GM12875 (cell line): ENCODE measurements at regions not wholly inside any gene's neighbourhood (a gene's known extent, or its start where the extent isn't known, plus 50 kb on each side); places are given as distances from the start of the nearest gene placed in this dataset.
"Not testable (repeated sequence)": the region's sequence is repeated elsewhere in the genome, so short reads cannot be mapped to it uniquely, and the experiment has no call there.

ENCODE experiments used
- H3K4me3 ChIP-seq: one replicate; pipeline ENCODE4 v1.5.1; 2011; ENCODE audit warnings: low read depth, low read length, control low read depth
- TF ChIP-seq, protein P1 (sequence below): IDR thresholded peaks from 2 replicates; pipeline ENCODE4 v1.5.1; 2011; ENCODE audit warnings: low read depth, mild to moderate bottlenecking, control low read depth, inconsistent platforms, low read length, moderate library complexity, borderline replicate concordance; ENCODE audit not compliant: insufficient read depth

GRCh38 chr22:22296047-22296446 lies 51.5 kb downstream of the VPREB1 start:
- not testable (repeated sequence) for H3K4me3 ChIP-seq

GRCh38 chr22:22297159-22297793 lies 52.7 kb downstream of the VPREB1 start:
- H3K4me3 ChIP-seq = peak overlapping the region; percentile 71

DNA sequence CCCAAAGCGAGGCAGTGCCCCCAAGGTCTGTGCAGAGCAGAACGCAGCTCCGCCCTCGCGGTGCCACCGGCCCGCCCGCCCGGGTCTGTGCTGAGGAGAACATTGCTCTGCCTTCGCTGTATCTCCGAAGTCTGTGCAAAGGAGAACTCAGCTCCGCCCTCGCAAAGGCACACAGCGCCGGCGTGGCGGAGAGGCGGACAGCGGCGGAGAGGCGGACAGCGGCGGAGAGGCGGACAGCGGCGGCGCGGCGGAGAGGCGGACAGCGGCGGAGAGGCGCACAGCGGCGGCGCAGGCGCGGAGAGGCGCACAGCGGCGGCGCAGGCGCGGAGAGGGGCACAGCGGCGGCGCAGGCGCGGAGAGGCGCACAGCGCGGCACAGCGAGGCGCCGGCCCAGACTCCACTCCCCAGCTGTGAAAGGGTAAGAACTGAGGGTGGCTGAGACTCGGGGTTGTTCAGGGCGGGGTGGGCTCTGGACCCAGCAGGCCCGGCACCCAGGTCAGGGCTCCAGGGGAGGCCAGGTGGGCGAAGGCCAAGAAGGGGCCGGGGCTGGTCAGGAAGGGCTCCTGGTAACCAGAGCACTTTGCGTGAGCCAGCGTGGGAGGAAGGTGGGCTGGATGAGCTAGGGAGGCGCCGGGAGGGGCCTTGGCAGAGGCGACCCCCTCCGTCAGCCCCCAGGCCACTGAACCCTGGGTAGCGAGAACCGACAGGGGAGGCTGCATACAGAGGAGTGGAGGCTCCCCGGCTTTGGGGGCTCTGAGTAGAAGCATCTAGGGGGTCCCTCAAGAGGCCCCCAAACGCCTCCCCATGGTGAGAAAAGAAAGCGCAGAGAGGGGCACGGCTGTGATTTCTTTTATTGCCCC lies 53.4 kb downstream of the VPREB1 start:
- H3K4me3 ChIP-seq = peak overlapping the region; percentile 71
- TF ChIP-seq, protein P1, sequence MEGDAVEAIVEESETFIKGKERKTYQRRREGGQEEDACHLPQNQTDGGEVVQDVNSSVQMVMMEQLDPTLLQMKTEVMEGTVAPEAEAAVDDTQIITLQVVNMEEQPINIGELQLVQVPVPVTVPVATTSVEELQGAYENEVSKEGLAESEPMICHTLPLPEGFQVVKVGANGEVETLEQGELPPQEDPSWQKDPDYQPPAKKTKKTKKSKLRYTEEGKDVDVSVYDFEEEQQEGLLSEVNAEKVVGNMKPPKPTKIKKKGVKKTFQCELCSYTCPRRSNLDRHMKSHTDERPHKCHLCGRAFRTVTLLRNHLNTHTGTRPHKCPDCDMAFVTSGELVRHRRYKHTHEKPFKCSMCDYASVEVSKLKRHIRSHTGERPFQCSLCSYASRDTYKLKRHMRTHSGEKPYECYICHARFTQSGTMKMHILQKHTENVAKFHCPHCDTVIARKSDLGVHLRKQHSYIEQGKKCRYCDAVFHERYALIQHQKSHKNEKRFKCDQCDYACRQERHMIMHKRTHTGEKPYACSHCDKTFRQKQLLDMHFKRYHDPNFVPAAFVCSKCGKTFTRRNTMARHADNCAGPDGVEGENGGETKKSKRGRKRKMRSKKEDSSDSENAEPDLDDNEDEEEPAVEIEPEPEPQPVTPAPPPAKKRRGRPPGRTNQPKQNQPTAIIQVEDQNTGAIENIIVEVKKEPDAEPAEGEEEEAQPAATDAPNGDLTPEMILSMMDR = 0 out of 2 replicates have a peak, but pooled peaks have one; percentile 24

GRCh38 chr22:22298654-22299009 lies 54.0 kb downstream of the VPREB1 start:
- H3K4me3 ChIP-seq = peak overlapping the region; percentile 71

- H3K4me3 ChIP-seq = not testable (repeated sequence)
Measured at GRCh38 chr22:22300511-22300910, 55.9 kb downstream of the VPREB1 start.

DNA sequence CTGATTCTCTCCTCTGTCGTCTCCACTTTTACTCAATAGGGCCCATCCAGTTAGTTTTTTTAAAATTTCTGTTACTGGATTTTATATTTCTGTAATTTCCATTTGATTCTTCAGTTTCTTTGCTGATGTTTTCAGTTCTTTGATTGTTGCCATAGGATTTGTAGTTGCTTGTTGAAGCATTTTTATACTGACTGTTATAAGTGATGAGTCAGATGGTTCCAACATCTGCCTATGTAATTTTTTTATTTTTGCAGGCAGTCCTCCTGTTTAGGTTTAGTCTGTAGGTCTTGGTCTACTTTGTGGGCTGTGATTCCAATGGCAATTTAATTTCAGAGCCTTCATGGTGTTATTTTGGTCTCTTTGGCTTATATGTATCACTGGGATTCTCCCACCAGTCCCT lies 56.4 kb downstream of the VPREB1 start:
- not testable (repeated sequence) for H3K4me3 ChIP-seq

GRCh38 chr22:22316589-22316988 lies 72.0 kb downstream of the VPREB1 start:
- H3K4me3 ChIP-seq = no peak overlapping the region
- TF ChIP-seq, protein P1 = no peak

DNA sequence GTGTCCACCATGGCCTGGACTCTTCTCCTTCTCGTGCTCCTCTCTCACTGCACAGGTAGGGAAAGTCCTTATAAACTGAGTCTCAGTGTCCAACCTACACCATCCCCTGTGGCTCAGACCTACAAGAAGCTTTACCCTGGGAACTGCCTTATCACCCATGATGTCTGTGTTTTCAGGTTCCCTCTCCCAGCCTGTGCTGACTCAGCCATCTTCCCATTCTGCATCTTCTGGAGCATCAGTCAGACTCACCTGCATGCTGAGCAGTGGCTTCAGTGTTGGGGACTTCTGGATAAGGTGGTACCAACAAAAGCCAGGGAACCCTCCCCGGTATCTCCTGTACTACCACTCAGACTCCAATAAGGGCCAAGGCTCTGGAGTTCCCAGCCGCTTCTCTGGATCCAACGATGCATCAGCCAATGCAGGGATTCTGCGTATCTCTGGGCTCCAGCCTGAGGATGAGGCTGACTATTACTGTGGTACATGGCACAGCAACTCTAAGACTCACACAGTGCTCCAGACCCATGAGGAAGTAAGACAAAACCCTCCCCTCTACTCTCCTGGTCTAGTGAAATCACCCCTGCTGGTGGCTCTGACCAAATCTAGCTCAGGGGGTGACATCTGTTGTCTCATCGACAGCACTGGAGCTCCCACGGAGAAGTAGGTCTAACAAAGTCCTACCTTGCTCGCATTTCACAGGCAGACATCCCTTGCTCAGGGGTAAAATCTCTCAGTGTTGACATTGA lies 74.3 kb downstream of the VPREB1 start:
- no peak overlapping the region for H3K4me3 ChIP-seq
- TF ChIP-seq, protein P1 = no peak

GRCh38 chr22:22321743-22322611 lies 77.4 kb downstream of the VPREB1 start:
- TF ChIP-seq, protein P1 = peak; percentile 90
- H3K4me3 ChIP-seq = not testable (repeated sequence)
